Esophagus squamous epithelium (tissue), 5 donors: ENCODE measurements at regions not wholly inside any gene's neighbourhood (a gene's known extent, or its start where the extent isn't known, plus 50 kb on each side); places are given as distances from the start of the nearest gene placed in this dataset.

Experiments
- DNase-seq: peaks from one replicate; lab custom pipeline; 2025; lab: John Stamatoyannopoulos, UW
- H3K27ac ChIP-seq, 4 donors: fragments of 200-600 bp; sonication (generic); one replicate each; pipeline ENCODE4 v1.5.1; 2016 to 2019; ENCODE audit warnings: mild to moderate bottlenecking in 1 of 4
- H3K27me3 ChIP-seq, 4 donors: fragments of 200-600 bp; sonication (generic); 1 replicate in 3 of 4; 2 replicates in 1 of 4; pipeline versions ENCODE4 v1.5.1 to v1.6.0; 2017 to 2021; ENCODE audit warnings: antibody characterized with exemption in 1 of 4
- H3K36me3 ChIP-seq, 3 donors: fragments of 200-600 bp; sonication (generic); one replicate each; pipeline ENCODE4 v1.5.1; 2016 to 2019
- H3K4me1 ChIP-seq, 3 donors: fragments of 200-600 bp; sonication (generic); one replicate each; pipeline ENCODE4 v1.5.1; 2017 to 2019
- H3K4me3 ChIP-seq, 4 donors: fragments of 200-600 bp; sonication (generic); 1 replicate in 3 of 4; 2 replicates in 1 of 4; pipeline ENCODE4 v1.5.1; 2016 to 2019; ENCODE audit warnings: mild to moderate bottlenecking in 2 of 4, moderate library complexity in 1 of 4
- H3K9me3 ChIP-seq, 3 donors: fragments of 200-600 bp; sonication (generic); one replicate each; pipeline ENCODE4 v1.5.1; 2016 to 2019
- POLR2A ChIP-seq, 4 donors: fragments of 450-650 bp; IDR thresholded peaks; one replicate each; pipeline ENCODE4 v1.6.1; 2017; ENCODE audit warnings: antibody characterized with exemption in 4 of 4, mild to moderate bottlenecking in 4 of 4, moderate library complexity in 3 of 4
- WGBS, 2 donors: methylation state at CpG; one replicate each; pipeline ENCODE4 v1.1.5; 2018; 5-methylcytosine and 5-hydroxymethylcytosine counted together
- intact Hi-C: fragments of 100-400 bp; cut with DNase I; formaldehyde crosslinking; loops from one replicate; pipeline ENCODE4 v1.15.0; 2022
- TF ChIP-seq, protein P1 (sequence below), 6 experiments: fragments of 450-650 bp in 4 of 6; fragments of 200-600 bp in 2 of 6; sonication (generic) in 2 of 6; IDR thresholded peaks; one replicate each; pipeline ENCODE4 v1.5.1; 2016 to 2019; ENCODE audit warnings: antibody characterized with exemption in 6 of 6, mild to moderate bottlenecking in 4 of 6, moderate library complexity in 4 of 6
- donor health status: DM: yes; HTN: yes; CAD: no.

DNA sequence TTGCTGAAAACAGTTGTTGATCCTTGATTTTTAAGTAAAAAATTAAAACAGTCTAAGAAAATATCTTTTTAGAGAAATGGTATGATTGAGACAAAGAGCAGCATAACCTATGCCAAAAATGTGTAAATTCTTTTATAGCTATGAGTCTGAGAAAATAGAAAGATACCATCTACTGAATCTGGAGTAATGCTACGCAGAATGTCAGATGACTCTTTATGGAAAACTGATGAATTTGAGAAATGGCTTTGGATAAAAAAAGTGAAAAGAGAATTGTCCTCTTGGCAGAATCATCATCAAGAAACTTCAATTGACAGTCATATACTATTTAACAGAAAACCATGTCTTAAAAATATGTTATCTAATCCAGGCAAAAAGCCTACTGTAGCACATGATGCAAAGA lies 183.1 kb downstream of the FAT4 start:
- intact Hi-C loops, result no loop called here
- Histone ChIP-seq H3K4me3 (no peak overlapping the region), H3K27ac (no peak overlapping the region), H3K4me1 (no peaks in the 10 kb centered on the region), H3K9me3 (no peaks in the 10 kb centered on the region), H3K36me3 (no peaks in the 10 kb centered on the region), H3K27me3 (no peaks in the 10 kb centered on the region)
- DNase-seq, result no peak
- TF ChIP-seq, protein P1, sequence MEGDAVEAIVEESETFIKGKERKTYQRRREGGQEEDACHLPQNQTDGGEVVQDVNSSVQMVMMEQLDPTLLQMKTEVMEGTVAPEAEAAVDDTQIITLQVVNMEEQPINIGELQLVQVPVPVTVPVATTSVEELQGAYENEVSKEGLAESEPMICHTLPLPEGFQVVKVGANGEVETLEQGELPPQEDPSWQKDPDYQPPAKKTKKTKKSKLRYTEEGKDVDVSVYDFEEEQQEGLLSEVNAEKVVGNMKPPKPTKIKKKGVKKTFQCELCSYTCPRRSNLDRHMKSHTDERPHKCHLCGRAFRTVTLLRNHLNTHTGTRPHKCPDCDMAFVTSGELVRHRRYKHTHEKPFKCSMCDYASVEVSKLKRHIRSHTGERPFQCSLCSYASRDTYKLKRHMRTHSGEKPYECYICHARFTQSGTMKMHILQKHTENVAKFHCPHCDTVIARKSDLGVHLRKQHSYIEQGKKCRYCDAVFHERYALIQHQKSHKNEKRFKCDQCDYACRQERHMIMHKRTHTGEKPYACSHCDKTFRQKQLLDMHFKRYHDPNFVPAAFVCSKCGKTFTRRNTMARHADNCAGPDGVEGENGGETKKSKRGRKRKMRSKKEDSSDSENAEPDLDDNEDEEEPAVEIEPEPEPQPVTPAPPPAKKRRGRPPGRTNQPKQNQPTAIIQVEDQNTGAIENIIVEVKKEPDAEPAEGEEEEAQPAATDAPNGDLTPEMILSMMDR (IDR thresholded peaks at IDR 0.05), result no peak
- TF ChIP-seq POLR2A (IDR thresholded peaks at IDR 0.05), result no peak
- 81 to 87% methylated on average over 1 of the region's 1 CpG for WGBS, 2 donors

DNA sequence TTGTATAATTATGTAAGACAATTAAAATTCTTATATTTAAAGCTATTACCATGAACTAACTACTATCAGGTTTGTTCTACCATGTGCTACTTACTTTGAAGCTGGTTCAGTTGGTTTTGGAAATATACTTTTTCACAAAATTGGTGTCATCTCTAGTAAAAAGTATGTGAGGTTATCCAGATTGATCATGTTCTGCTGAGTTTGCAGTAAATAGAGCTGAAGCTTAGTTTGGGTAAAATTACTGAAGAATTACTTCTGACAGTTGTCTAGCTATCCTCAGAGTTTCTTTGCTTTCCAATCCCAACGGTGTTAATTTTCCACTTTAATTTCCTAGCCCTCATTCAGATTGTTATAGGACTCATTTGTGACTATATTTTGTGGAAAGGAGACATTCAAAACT lies 184.2 kb downstream of the FAT4 start:
- Histone ChIP-seq H3K4me3 (no peak overlapping the region), H3K27ac (no peak overlapping the region), H3K27me3 (no peaks in the 10 kb centered on the region), H3K4me1 (no peaks in the 10 kb centered on the region), H3K36me3 (no peaks in the 10 kb centered on the region), H3K9me3 (no peaks in the 10 kb centered on the region)
- no peak for TF ChIP-seq POLR2A (IDR thresholded peaks at IDR 0.05)
- TF ChIP-seq, protein P1 (IDR thresholded peaks at IDR 0.05), result no peak
- no peak for DNase-seq
- 58 to 64% methylated on average over 1 of the region's 1 CpG for WGBS, 2 donors
- intact Hi-C loops, result no loop called here

DNA sequence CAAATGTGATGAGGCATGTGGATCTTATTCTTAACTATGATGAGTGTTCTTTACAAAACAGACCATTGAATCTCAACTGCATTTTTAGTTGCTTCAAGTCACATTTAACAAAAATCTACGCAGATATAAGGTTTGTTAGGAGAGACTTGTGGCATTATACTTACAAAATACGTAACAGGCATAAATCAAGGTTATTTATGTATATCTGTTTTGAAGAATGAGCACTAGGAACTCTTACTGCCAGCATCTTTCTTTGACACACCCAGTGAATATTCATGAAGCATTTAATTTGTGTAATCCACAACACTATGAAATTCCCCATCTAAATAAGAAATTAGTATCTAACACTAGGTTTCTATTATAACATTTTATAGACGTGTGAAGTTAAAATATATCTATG lies 186.3 kb downstream of the FAT4 start:
- Histone ChIP-seq H3K36me3 (no peaks in the 10 kb centered on the region), H3K4me1 (no peaks in the 10 kb centered on the region), H3K9me3 (no peaks in the 10 kb centered on the region), H3K27ac (no peak overlapping the region), H3K4me3 (no peak overlapping the region), H3K27me3 (no peaks in the 10 kb centered on the region)
- intact Hi-C loops, result no loop called here
- no peak for DNase-seq
- TF ChIP-seq POLR2A (IDR thresholded peaks at IDR 0.05), result no peak
- TF ChIP-seq, protein P1 (IDR thresholded peaks at IDR 0.05), result no peak
- 68 to 76% methylated on average over 3 of the region's 3 CpGs for WGBS, 2 donors

DNA sequence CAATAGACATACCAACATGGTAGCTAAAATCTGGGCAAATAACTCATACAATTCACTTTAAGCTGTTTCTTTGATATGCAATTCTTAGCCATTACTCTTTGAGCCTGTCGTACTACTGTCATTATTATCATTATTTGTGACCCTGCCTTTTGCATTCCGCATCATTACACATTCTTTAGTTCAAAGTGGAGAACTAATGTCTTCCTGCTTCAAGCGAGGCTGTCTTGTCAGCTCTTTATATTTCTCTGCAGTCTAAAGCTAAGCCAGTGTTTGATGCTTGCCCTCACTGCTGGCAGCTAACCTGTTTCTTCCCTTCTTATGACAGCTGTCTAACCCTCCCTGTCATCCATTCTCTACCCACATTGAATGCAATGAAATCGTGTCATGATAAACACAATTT lies 186.8 kb downstream of the FAT4 start:
- Histone ChIP-seq H3K36me3 (no peaks in the 10 kb centered on the region), H3K27ac (no peak overlapping the region), H3K27me3 (no peaks in the 10 kb centered on the region), H3K4me1 (no peaks in the 10 kb centered on the region), H3K9me3 (no peaks in the 10 kb centered on the region), H3K4me3 (no peak overlapping the region)
- WGBS, 2 donors, result 61 to 65% methylated on average over 4 of the region's 4 CpGs
- TF ChIP-seq POLR2A (IDR thresholded peaks at IDR 0.05), result no peak
- TF ChIP-seq, protein P1 (IDR thresholded peaks at IDR 0.05), result no peak
- intact Hi-C loops, result no loop called here
- no peak for DNase-seq

DNA sequence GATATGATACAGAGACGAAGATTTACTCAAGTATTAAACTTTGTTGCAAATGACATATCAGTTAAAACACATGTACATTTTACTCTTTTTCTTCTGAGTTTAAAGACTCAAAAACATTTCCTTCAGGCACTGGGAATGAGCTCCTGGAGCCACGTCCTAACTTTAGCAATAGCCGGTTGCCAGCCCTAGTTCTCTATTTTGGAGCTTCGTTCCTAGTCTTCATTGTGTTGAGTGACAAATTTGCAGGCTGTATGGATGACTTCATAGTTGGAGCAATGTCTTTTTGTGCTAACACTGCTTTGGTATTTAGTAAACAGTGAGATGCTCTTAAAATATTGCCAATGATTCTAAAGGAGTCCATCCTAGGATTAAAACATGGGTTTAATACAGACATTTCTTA lies 190.9 kb downstream of the FAT4 start:
- intact Hi-C loops, result no loop called here
- H3K36me3 ChIP-seq, result no peaks in the 10 kb centered on the region
- no peak for DNase-seq
- no peaks in the 10 kb centered on the region for H3K27me3 ChIP-seq
- H3K4me1 ChIP-seq, result no peaks in the 10 kb centered on the region
- TF ChIP-seq, protein P1 (IDR thresholded peaks at IDR 0.05), result no peak
- no peak for TF ChIP-seq POLR2A (IDR thresholded peaks at IDR 0.05)
- H3K4me3 ChIP-seq, result no peak overlapping the region
- 62 to 67% methylated on average over 4 of the region's 4 CpGs for whole genome bisulfite sequencing, 2 donors
- no peaks in the 10 kb centered on the region for H3K9me3 ChIP-seq
- H3K27ac ChIP-seq, result no peak overlapping the region
